ACC112 (cell line): ENCODE measurements at regions not wholly inside any gene's neighbourhood (a gene's known extent, or its start where the extent isn't known, plus 50 kb on each side); places are given as distances from the start of the nearest gene placed in this dataset.

Source experiments
- H2AFZ ChIP-seq: fragments of 200-600 bp; sonication (generic); one replicate; pipeline ENCODE4 v1.6.0; 2017; ENCODE audit warnings: antibody characterized with exemption, low read length; ENCODE audit not compliant: unreplicated experiment
- H3K27ac ChIP-seq: fragments of 200-600 bp; sonication (generic); 2 replicates; pipeline ENCODE4 v1.5.1; 2014; ENCODE audit warnings: low read depth, mild to moderate bottlenecking, antibody characterized with exemption, low read length, moderate library complexity
- H3K27me3 ChIP-seq: fragments of 200-600 bp; sonication (generic); 2 replicates; pipeline ENCODE4 v1.6.1; 2014; ENCODE audit warnings: mild to moderate bottlenecking, antibody characterized with exemption, low read length, moderate library complexity, mixed read lengths; ENCODE audit not compliant: insufficient read depth
- H3K36me3 ChIP-seq: fragments of 200-600 bp; sonication (generic); 2 replicates; pipeline ENCODE4 v1.6.1; 2016; ENCODE audit warnings: mild to moderate bottlenecking, antibody characterized with exemption, low read length, moderate library complexity, mixed read lengths; ENCODE audit not compliant: insufficient read depth
- H3K4me1 ChIP-seq: fragments of 200-600 bp; sonication (generic); one replicate; pipeline ENCODE4 v1.6.1; 2016; ENCODE audit warnings: low read length, mixed read lengths; ENCODE audit not compliant: insufficient read depth, unreplicated experiment, control insufficient read depth
- H3K4me3 ChIP-seq: fragments of 200-600 bp; sonication (generic); 2 replicates; pipeline ENCODE4 v1.5.1; 2014; ENCODE audit warnings: mild to moderate bottlenecking, low read depth, low read length
- H3K79me2 ChIP-seq: fragments of 200-600 bp; sonication (generic); one replicate; pipeline ENCODE4 v1.6.0; 2016; ENCODE audit warnings: low read length; ENCODE audit not compliant: control insufficient read depth, unreplicated experiment, insufficient read depth

DNA sequence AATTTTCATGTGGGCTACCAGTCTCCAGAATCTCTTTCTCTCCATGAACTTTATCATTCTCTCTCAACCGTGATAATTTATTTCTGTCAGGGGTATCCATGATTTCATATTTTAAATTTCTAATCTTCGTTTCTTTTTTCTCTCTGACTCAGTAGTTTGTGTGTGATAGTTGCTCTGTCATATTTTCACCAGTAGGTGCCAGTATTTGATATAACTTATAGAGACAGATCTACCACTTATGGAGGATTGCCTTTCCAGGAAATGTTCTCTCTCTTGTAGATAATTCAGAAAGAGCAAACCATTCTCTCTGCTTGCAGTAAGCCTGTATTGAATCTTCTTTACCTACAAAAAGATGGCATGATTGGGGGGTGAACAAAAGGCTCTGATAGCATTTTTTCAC lies 79.3 kb upstream of the DYNLT3 start:
- H2AFZ ChIP-seq: no peak overlapping the region
- H3K79me2 ChIP-seq: no peaks in the 10 kb centered on the region
- H3K4me1 ChIP-seq: peaks cover 7% of the 10 kb centered on the region
- H3K27ac ChIP-seq: no peak overlapping the region
- H3K27me3 ChIP-seq: no peaks in the 10 kb centered on the region
- H3K36me3 ChIP-seq: no peaks in the 10 kb centered on the region
- no peak overlapping the region for H3K4me3 ChIP-seq

DNA sequence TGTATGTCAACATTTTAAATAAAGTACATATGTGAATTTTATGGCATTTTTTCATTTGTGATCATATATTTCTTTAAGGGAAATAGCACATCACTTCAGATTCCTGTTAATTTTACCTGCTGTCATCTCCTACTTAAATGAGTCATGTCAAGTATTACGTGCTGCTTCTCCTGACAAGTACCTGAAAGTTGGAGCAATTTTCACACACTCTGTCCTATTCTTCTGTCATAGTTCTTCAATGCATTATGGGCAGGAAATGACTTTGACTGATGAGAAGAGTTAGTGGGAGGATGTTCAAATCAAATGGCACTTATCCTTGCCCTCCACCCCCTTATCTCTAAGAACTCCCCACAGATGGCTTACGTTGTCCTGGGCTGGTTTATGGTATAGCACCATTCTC lies 64.2 kb upstream of the SYTL5 start:
- Histone ChIP-seq H3K79me2 (no peaks in the 10 kb centered on the region), H3K27me3 (no peaks in the 10 kb centered on the region), H3K4me3 (no peak overlapping the region), H3K36me3 (no peaks in the 10 kb centered on the region), H2AFZ (no peak overlapping the region), H3K4me1 (no peaks in the 10 kb centered on the region), H3K27ac (no peak overlapping the region)

DNA sequence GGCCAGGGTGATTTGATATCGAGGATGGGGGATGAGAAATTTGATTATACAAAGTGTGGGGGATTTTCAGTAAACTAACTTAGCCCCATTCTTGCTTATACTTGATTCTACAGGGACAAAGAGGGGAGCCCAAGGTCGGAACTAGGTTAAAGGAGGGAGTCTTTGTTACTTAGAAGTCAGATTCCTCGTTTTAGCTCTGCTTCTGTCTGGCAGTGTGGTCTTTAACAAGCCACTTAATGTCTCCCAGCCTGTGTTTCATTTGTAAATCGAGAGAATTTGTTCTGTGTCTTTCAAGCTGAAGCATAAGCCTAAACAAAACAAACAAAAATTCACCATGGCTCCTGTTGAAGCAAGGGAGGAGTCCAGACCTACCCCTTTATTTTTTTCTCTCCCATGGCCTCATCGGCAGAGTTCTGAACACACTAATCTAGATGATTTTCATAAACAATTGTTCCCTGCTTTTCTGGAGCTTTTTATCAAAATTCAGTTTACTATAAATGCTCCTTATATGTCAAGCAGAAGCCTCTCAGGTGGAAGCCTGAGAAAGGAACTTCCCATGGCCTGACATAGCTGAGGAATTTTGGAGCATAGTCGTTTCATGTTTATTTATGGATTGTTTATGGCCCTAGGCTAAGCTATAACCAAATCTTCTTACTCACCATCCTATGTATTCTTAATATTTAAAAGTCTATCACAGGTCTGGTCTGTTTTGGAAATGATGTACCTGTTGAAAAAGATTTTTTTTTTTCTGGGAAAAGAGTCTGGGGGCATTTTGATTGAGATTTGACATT lies 62.6 kb upstream of the SYTL5 start:
- no peak overlapping the region for H2AFZ ChIP-seq
- H3K4me3 ChIP-seq: no peak overlapping the region
- no peaks in the 10 kb centered on the region for H3K36me3 ChIP-seq
- H3K79me2 ChIP-seq: no peaks in the 10 kb centered on the region
- H3K4me1 ChIP-seq: no peaks in the 10 kb centered on the region
- no peaks in the 10 kb centered on the region for H3K27me3 ChIP-seq
- H3K27ac ChIP-seq: no peak overlapping the region

DNA sequence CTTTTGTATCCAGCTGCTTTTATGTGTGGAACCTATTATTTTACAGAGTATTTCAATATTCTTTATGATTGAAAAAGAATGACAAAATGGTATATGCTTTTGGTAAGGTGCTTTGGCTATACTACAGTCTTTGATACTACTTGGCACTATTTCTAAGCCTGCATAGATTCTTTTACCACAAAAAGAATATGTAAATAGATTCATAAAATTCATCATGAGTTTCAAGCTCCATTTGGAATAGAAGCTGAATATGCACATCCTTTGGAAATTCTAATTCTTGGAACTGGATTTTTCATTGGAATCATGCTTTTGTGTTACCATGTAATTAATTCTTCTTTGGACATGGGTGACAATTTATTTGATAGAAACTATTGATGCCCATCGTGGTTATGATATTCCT lies 60.2 kb upstream of the SYTL5 start:
- no peaks in the 10 kb centered on the region for H3K27me3 ChIP-seq
- no peaks in the 10 kb centered on the region for H3K4me1 ChIP-seq
- H3K79me2 ChIP-seq: no peaks in the 10 kb centered on the region
- no peak overlapping the region for H2AFZ ChIP-seq
- no peaks in the 10 kb centered on the region for H3K36me3 ChIP-seq
- no peak overlapping the region for H3K4me3 ChIP-seq
- H3K27ac ChIP-seq: no peak overlapping the region

DNA sequence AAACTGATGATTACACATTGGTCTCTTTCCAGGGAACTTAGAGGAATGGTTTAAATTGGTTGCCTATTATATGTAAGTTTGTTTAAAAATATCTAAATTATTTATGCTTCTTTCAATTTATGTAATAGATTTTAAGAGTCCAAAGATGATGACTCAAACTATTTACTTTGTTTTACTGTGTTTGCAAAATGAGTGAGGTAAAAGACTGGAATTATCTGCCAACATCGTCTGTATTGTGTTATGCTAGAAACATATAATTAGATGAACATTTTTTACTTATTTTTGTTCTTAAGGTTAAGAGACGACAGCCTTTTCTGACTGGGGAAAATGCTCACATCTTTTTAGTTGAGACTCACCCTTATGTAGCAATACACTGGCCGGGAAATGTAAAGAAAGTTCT lies 51.1 kb upstream of the SYTL5 start:
- no peaks in the 10 kb centered on the region for H3K36me3 ChIP-seq
- no peak overlapping the region for H3K27ac ChIP-seq
- no peaks in the 10 kb centered on the region for H3K27me3 ChIP-seq
- H3K79me2 ChIP-seq: no peaks in the 10 kb centered on the region
- no peaks in the 10 kb centered on the region for H3K4me1 ChIP-seq
- H2AFZ ChIP-seq: no peak overlapping the region
- H3K4me3 ChIP-seq: no peak overlapping the region

DNA sequence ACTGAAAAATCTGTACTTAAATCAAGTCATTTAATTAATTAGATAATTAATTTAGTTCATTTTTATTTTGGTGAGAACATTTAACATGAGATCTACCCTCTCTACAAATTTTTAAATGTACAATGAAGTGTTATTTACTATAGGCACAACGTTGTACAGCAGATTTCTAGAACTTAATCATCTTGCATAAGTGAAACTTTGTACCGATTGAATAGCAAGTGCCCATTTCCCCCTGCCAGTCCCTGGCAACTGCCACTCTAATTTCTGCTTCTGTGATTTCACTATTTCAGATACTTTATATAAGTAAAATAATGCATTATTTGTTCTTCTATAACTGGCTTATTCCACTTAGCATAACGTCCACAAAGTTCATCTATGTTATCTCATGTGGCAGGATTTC lies 50.1 kb upstream of the SYTL5 start:
- no peak overlapping the region for H3K27ac ChIP-seq
- no peak overlapping the region for H2AFZ ChIP-seq
- no peaks in the 10 kb centered on the region for H3K79me2 ChIP-seq
- no peaks in the 10 kb centered on the region for H3K27me3 ChIP-seq
- H3K4me1 ChIP-seq: no peaks in the 10 kb centered on the region
- H3K36me3 ChIP-seq: no peaks in the 10 kb centered on the region
- no peak overlapping the region for H3K4me3 ChIP-seq
